Heart left ventricle (tissue), 13 donors: ENCODE measurements at regions not wholly inside any gene's neighbourhood (a gene's known extent, or its start where the extent isn't known, plus 50 kb on each side); places are given as distances from the start of the nearest gene placed in this dataset.

Experiments
- POLR2A ChIP-seq, 2 donors: fragments of 450-650 bp; IDR thresholded peaks; one replicate each; pipeline ENCODE4 v1.6.1; 2017; ENCODE audit warnings: antibody characterized with exemption in 2 of 2, mild to moderate bottlenecking in 2 of 2, moderate library complexity in 2 of 2
- TF ChIP-seq, protein P1 (sequence below), 12 donors: fragments of 200-600 bp; sonication (generic) in 4 of 12; IDR thresholded peaks; one replicate each; pipeline versions ENCODE4 v1.5.0 to v1.8.0; 2018 to 2022; ENCODE audit warnings: antibody characterized with exemption in 12 of 12, mild to moderate bottlenecking in 5 of 12
- donor health status: ischemic (EF 13 %, LVEDD 7.1; RV severe dilation, severe dysfunction).
- donor health status: DM: no; HTN: yes; CAD: no.
- donor health status: DM: no; HTN: no; CAD: no.
- donor health status: ischemic (EF 25% LVEDD 6.9; RV normal size, moderate dysfunction).
- donor health status: ischemic (EF 25% LVEDD 5.7; RV mildly dilated, moderate dysfunction).
- donor health status: ischemic (EF 35%, LVEDD 5.7; RV mildly dilated, moderate dysfunction).
- donor health status: nonischemic (EF 11% LVEDD 7.7; RV severe dilation, severe dysfunction).
- donor health status: DM: yes; HTN: yes; CAD: no.
- donor health status: PGD.
- donor health status: ischemic (EF 29% LVEDD 5.4; RV normal size, mild dysfunction).
- donor health status: nonischemic (EF 23%, LVEDD 6.1; RV moderate dilation, normal function).

- TF ChIP-seq, protein P1, sequence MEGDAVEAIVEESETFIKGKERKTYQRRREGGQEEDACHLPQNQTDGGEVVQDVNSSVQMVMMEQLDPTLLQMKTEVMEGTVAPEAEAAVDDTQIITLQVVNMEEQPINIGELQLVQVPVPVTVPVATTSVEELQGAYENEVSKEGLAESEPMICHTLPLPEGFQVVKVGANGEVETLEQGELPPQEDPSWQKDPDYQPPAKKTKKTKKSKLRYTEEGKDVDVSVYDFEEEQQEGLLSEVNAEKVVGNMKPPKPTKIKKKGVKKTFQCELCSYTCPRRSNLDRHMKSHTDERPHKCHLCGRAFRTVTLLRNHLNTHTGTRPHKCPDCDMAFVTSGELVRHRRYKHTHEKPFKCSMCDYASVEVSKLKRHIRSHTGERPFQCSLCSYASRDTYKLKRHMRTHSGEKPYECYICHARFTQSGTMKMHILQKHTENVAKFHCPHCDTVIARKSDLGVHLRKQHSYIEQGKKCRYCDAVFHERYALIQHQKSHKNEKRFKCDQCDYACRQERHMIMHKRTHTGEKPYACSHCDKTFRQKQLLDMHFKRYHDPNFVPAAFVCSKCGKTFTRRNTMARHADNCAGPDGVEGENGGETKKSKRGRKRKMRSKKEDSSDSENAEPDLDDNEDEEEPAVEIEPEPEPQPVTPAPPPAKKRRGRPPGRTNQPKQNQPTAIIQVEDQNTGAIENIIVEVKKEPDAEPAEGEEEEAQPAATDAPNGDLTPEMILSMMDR (IDR thresholded peaks at IDR 0.05) = no peak
- no peak for TF ChIP-seq POLR2A (IDR thresholded peaks at IDR 0.05)
Observed at GRCh38 chr5:36392186-36392585, 90.5 kb upstream of the RANBP3L start.
